Pancreas (tissue), 10 donors: ENCODE measurements at regions not wholly inside any gene's neighbourhood (a gene's known extent, or its start where the extent isn't known, plus 50 kb on each side); places are given as distances from the start of the nearest gene placed in this dataset.

Source experiments
- ATAC-seq, 4 donors: fragments of 200-7000 bp; cut with Tn5 transposase; one replicate each; pipeline versions ENCODE4 v1.8.0 to v1.9.1; 2020; ENCODE audit warnings: mild to moderate bottlenecking in 4 of 4, moderate library complexity in 4 of 4
- DNase-seq, 6 donors: peaks; one replicate each; pipeline ENCODE4 v3.0.0-alpha.2; 2020
- FAIRE-seq: peaks from 2 replicates; lab custom pipeline; 2012; peaks lifted over from hg19 to GRCh38; lab: Jason Lieb, UNC
- H3K27ac ChIP-seq, 4 donors: fragments of 200-600 bp; sonication (generic); 1 replicate in 3 of 4; 2 replicates in 1 of 4; pipeline versions ENCODE4 v1.5.0 to v1.8.0; 2020
- H3K27me3 ChIP-seq, 4 donors: fragments of 200-600 bp; one replicate each; pipeline ENCODE4 v1.8.0; 2021
- H3K36me3 ChIP-seq, 3 donors: fragments of 200-600 bp; sonication (generic) in 1 of 3; one replicate each; pipeline versions ENCODE4 v1.5.0 to v1.8.0; 2020 to 2021
- H3K4me1 ChIP-seq, 3 donors: fragments of 200-600 bp; one replicate each; pipeline ENCODE4 v1.8.0; 2021
- H3K4me3 ChIP-seq, 4 donors: fragments of 200-600 bp; sonication (generic) in 2 of 4; one replicate each; pipeline versions ENCODE4 v1.5.0 to v1.8.0; 2020 to 2021
- H3K9me3 ChIP-seq, 4 donors: fragments of 200-600 bp; one replicate each; pipeline ENCODE4 v1.8.0; 2021
- WGBS, 2 donors: extraction: QIAGEN DNeasy Blood & Tissue Kit; methylation state at CpG; one replicate each; pipeline ENCODE4 v1.1.7; 2013; 5-methylcytosine and 5-hydroxymethylcytosine counted together
- intact Hi-C, 3 donors: fragments of 100-400 bp; cut with DNase I; formaldehyde crosslinking; loops; one replicate each; pipeline versions ENCODE4 v1.11.1 to v1.14.2; 2022
- TF ChIP-seq, protein P1 (sequence below), 4 donors: fragments of 200-600 bp; sonication (generic) in 3 of 4; IDR thresholded peaks; one replicate each; pipeline versions ENCODE4 v1.5.0 to v1.8.0; 2021; ENCODE audit warnings: antibody characterized with exemption in 4 of 4
- donor health status: healthy with polysubstance abuse.
- donor health status: DM: no; HTN: no; CAD: no; lungs with moderate emphysema.
- donor health status: DM: no; HTN: no; CAD: no.
- donor health status: control.
- donor health status: control.
- donor health status: Bipolar disorder and iron deficiency.
- donor health status: DM: yes; HTN: yes; CAD: no.
- donor health status: DM: no; HTN: no; CAD: no.
- donor health status: DM: no; HTN: no; CAD: no.
- donor health status: DM: yes; HTN: yes; CAD: no.

DNA sequence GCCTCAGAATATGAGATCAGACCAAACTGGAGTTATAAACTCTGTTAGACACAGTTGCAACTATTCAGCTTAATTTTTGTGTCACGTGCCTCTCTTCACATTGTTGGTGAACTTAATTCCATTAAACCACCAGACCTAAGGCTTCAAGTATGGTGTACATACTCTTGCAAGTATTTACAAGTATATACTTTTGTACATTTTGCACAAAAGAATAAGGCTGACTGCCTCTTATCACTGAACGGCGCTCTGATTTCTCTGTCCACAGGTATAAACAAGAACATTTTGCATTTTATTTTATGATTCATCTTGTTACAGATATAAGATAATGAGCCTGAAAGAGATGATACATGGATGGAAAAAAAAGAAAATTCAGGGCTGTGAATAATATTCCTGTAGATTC, 269.7 kb upstream of the ACVR2A start:
- Histone ChIP-seq H3K4me1 (no peaks in the 10 kb centered on the region), H3K27ac (no peak overlapping the region), H3K4me3 (no peak overlapping the region), H3K9me3 (no peaks in the 10 kb centered on the region), H3K27me3 (no peaks in the 10 kb centered on the region), H3K36me3 (no peaks in the 10 kb centered on the region)
- no peak for ATAC-seq
- intact Hi-C loops = no loop called here
- DNase-seq = no peak
- TF ChIP-seq, protein P1, sequence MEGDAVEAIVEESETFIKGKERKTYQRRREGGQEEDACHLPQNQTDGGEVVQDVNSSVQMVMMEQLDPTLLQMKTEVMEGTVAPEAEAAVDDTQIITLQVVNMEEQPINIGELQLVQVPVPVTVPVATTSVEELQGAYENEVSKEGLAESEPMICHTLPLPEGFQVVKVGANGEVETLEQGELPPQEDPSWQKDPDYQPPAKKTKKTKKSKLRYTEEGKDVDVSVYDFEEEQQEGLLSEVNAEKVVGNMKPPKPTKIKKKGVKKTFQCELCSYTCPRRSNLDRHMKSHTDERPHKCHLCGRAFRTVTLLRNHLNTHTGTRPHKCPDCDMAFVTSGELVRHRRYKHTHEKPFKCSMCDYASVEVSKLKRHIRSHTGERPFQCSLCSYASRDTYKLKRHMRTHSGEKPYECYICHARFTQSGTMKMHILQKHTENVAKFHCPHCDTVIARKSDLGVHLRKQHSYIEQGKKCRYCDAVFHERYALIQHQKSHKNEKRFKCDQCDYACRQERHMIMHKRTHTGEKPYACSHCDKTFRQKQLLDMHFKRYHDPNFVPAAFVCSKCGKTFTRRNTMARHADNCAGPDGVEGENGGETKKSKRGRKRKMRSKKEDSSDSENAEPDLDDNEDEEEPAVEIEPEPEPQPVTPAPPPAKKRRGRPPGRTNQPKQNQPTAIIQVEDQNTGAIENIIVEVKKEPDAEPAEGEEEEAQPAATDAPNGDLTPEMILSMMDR (IDR thresholded peaks at IDR 0.05) = no peak
- WGBS, 2 donors = 87 to 94% methylated on average over 3 of the region's 3 CpGs
- FAIRE-seq = no peak

DNA sequence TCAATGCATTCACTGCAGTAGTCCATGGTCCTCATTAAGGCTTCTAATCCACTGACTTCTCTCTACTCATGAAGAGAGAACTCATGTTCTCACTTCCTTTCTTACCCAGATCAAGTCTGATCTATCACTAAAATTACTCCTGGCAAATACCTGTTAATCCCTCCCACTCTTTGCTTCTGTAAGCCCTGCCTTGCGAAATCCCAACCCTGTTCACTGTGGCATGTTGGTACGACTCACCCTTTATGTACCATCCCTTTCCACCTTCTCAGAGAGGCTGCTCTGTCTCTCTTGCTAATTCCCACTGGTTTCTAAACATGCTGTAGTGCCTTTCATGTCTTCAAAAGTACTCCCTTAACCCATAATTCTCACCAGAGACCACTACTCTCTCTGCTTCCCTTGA, 272.2 kb upstream of the ACVR2A start:
- TF ChIP-seq, protein P1 (IDR thresholded peaks at IDR 0.05) = no peak
- Histone ChIP-seq H3K4me1 (no peaks in the 10 kb centered on the region), H3K27me3 (no peaks in the 10 kb centered on the region), H3K4me3 (no peak overlapping the region), H3K9me3 (no peaks in the 10 kb centered on the region), H3K27ac (no peak overlapping the region), H3K36me3 (no peaks in the 10 kb centered on the region)
- FAIRE-seq (no peak), DNase-seq (no peak), ATAC-seq (no peak)
- intact Hi-C loops = no loop called here
- WGBS, 2 donors = 88 to 89% methylated on average over 2 of the region's 2 CpGs

- TF ChIP-seq, protein P1 (IDR thresholded peaks at IDR 0.05) = no peak
- ATAC-seq = no peak
- no peak for FAIRE-seq
- intact Hi-C loops = no loop called here
- no peaks in the 10 kb centered on the region for H3K9me3 ChIP-seq
- 55 to 63% methylated on average over 3 of the region's 3 CpGs for WGBS, 2 donors
- H3K4me1 ChIP-seq = no peaks in the 10 kb centered on the region
- H3K27ac ChIP-seq = no peak overlapping the region
- H3K36me3 ChIP-seq = no peaks in the 10 kb centered on the region
- no peak overlapping the region for H3K4me3 ChIP-seq
- H3K27me3 ChIP-seq = no peaks in the 10 kb centered on the region
- no peak for DNase-seq
These were observed 275.4 kb upstream of the ACVR2A start for GRCh38 chr2:147569426-147569825.

DNA sequence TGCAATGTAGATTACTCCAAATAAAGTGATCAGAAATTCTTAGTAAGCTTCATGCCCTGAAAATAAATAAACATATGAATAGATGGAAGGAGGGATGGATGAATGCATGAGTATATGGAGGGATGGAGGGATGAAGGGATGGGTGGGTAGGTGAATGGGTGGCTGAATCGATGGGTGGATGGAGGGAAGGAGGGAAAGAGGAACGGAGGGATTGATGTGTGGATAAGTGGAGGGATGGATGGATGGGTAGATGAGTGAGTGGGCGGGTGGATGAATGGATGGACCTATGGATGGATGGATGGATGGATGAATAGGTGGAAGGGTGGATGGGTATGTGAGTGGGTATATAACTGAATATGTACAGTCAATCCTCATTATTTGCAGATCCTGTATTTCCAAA, 276.7 kb upstream of the ACVR2A start:
- FAIRE-seq (no peak), DNase-seq (no peak), ATAC-seq (no peak)
- no peaks in the 10 kb centered on the region for H3K4me1 ChIP-seq
- H3K36me3 ChIP-seq = no peaks in the 10 kb centered on the region
- no peaks in the 10 kb centered on the region for H3K9me3 ChIP-seq
- H3K27ac ChIP-seq = no peak overlapping the region
- no peak overlapping the region for H3K4me3 ChIP-seq
- no peaks in the 10 kb centered on the region for H3K27me3 ChIP-seq
- TF ChIP-seq, protein P1 (IDR thresholded peaks at IDR 0.05) = no peak
- intact Hi-C loops = no loop called here
- 90 to 95% methylated on average over 3 of the region's 3 CpGs for WGBS, 2 donors

- H3K4me3 ChIP-seq = no peak overlapping the region
- ATAC-seq = no peak
- H3K27ac ChIP-seq = no peak overlapping the region
- intact Hi-C loops = no loop called here
- TF ChIP-seq, protein P1 (IDR thresholded peaks at IDR 0.05) = no peak
- DNase-seq = no peak
- H3K36me3 ChIP-seq = no peaks in the 10 kb centered on the region
- FAIRE-seq = no peak
- no peaks in the 10 kb centered on the region for H3K4me1 ChIP-seq
- H3K27me3 ChIP-seq = no peaks in the 10 kb centered on the region
- WGBS, 2 donors = 74 to 86% methylated on average over 2 of the region's 2 CpGs
- no peaks in the 10 kb centered on the region for H3K9me3 ChIP-seq
These were observed 277.7 kb upstream of the ACVR2A start for GRCh38 chr2:147567136-147567535.
